T-cell (primary cell): ENCODE measurements at regions not wholly inside any gene's neighbourhood (a gene's known extent, or its start where the extent isn't known, plus 50 kb on each side); places are given as distances from the start of the nearest gene placed in this dataset.

Source experiments
- ATAC-seq, 4 experiments: fragments of 200-7000 bp in 3 of 4; fragments of 150-1000 bp in 1 of 4; cut with Tn5 transposase; replicated peaks in 1 of 4; 1 replicate in 3 of 4; 2 replicates in 1 of 4; pipeline ENCODE4 v1.10.0; 2021; ENCODE audit warnings: moderate library complexity in 3 of 4, mild to moderate bottlenecking in 2 of 4, moderate number of reproducible peaks in 1 of 4
- CTCF ChIA-PET, 2 donors: fragments of 300-600 bp; sonication (Branson Sonifier 250); formaldehyde crosslinking; loops; one replicate each; lab custom pipeline; 2022; ENCODE audit warnings: antibody characterized with exemption in 2 of 2; lab: Charles Lee
- POLR2A ChIA-PET, 2 donors: fragments of 300-600 bp; sonication (Branson Sonifier 250); formaldehyde crosslinking; loops; one replicate each; lab custom pipeline; 2022; ENCODE audit warnings: antibody characterized with exemption in 2 of 2; lab: Charles Lee
- DNase-seq, 35 experiments: peaks; one replicate each; pipeline versions ENCODE4 v3.0.0 to v3.0.0-alpha.2; 2013 to 2023
- H3K27ac ChIP-seq: one replicate; pipeline ENCODE4 v1.5.1; 2013; ENCODE audit warnings: low read length
- H3K27me3 ChIP-seq, 2 experiments: replicated peaks in 1 of 2; 1 replicate in 1 of 2; 2 replicates in 1 of 2; pipeline versions ENCODE4 v1.6.1 to v1.7.0; 2013; ENCODE audit warnings: low read length in 1 of 2, mixed read lengths in 1 of 2; ENCODE audit not compliant: control insufficient read depth in 2 of 2, insufficient read depth in 2 of 2; ENCODE audit errors: extremely low read depth in 1 of 2
- H3K36me3 ChIP-seq, 2 donors: 1 replicate in 1 of 2; 2 replicates in 1 of 2; pipeline versions ENCODE4 v1.6.1 to v1.7.0; 2013; ENCODE audit warnings: low read length in 1 of 2; ENCODE audit not compliant: control insufficient read depth in 2 of 2, insufficient read depth in 1 of 2; ENCODE audit errors: extremely low read depth in 1 of 2
- H3K4me1 ChIP-seq, 2 experiments: 1 replicate in 1 of 2; 2 replicates in 1 of 2; pipeline versions ENCODE4 v1.6.1 to v1.7.0; 2013; ENCODE audit warnings: low read length in 2 of 2, mixed read lengths in 1 of 2; ENCODE audit not compliant: insufficient read depth in 2 of 2, control insufficient read depth in 1 of 2; ENCODE audit errors: extremely low read depth in 1 of 2
- H3K4me3 ChIP-seq, 2 donors: 1 replicate in 1 of 2; 2 replicates in 1 of 2; pipeline versions ENCODE4 v1.5.1 to v1.7.0; 2013; ENCODE audit warnings: mild to moderate bottlenecking in 2 of 2, low read length in 1 of 2, moderate library complexity in 1 of 2; ENCODE audit not compliant: control insufficient read depth in 1 of 2; ENCODE audit errors: extremely low read depth in 1 of 2
- H3K9me3 ChIP-seq: 2 replicates; pipeline ENCODE4 v1.7.0; 2013
- H3K27ac Mint-ChIP-seq, 2 donors: one replicate each; pipeline ENCODE4 v1.8.0; 2020 to 2021; ENCODE audit warnings: mild to moderate bottlenecking in 2 of 2, mixed read lengths in 2 of 2
- H3K27me3 Mint-ChIP-seq, 2 donors: one replicate each; pipeline ENCODE4 v1.8.0; 2021 to 2022; ENCODE audit warnings: mixed read lengths in 2 of 2
- H3K36me3 Mint-ChIP-seq: one replicate; pipeline ENCODE4 v1.8.0; 2021; ENCODE audit warnings: mixed read lengths
- H3K4me1 Mint-ChIP-seq, 3 donors: one replicate each; pipeline ENCODE4 v1.8.0; 2020 to 2022; ENCODE audit warnings: mixed read lengths in 3 of 3, mild to moderate bottlenecking in 1 of 3
- H3K4me3 Mint-ChIP-seq, 3 donors: one replicate each; pipeline ENCODE4 v1.8.0; 2020 to 2022; ENCODE audit warnings: mild to moderate bottlenecking in 3 of 3, mixed read lengths in 3 of 3, moderate library complexity in 3 of 3
- H3K9me3 Mint-ChIP-seq, 3 donors: one replicate each; pipeline ENCODE4 v1.8.0; 2020 to 2022; ENCODE audit warnings: mixed read lengths in 3 of 3
- WGBS: methylation state at CpG from one replicate; pipeline ENCODE4 v1.1.5; 2013; ENCODE audit warnings: missing lambda C conversion rate; ENCODE audit not compliant: insufficient coverage; 5-methylcytosine and 5-hydroxymethylcytosine counted together

- DNase-seq, result no peak
- no peaks in the 10 kb centered on the region for H3K36me3 ChIP-seq
- no peak overlapping the region for H3K4me3 ChIP-seq
- Mint-ChIP-seq H3K27ac (no peak overlapping the region), H3K27me3 (peaks cover 0 to 16% of the 10 kb centered on the region in 2 donors), H3K4me3 (no peak overlapping the region), H3K4me1 (no peaks in the 10 kb centered on the region), H3K9me3 (no peaks in the 10 kb centered on the region), H3K36me3 (no peaks in the 10 kb centered on the region)
- no peaks in the 10 kb centered on the region for H3K9me3 ChIP-seq
- peak overlapping the region; percentile 61 for H3K27ac ChIP-seq
- H3K4me1 ChIP-seq, result peaks cover 5 to 20% of the 10 kb centered on the region in 2 experiments
- no peak for ATAC-seq
- 63% methylated on average over 1 of the region's 3 CpGs for WGBS
- H3K27me3 ChIP-seq, result no peaks in the 10 kb centered on the region
- ChIA-PET POLR2A (no interaction called here), CTCF (no interaction called here)
These were observed 155.0 kb downstream of the OMA1 start for GRCh38 chr1:58391514-58391913.

- Histone ChIP-seq H3K4me1 (peaks cover 5 to 20% of the 10 kb centered on the region in 2 experiments), H3K27me3 (no peaks in the 10 kb centered on the region), H3K27ac (no peak overlapping the region), H3K9me3 (no peaks in the 10 kb centered on the region), H3K36me3 (no peaks in the 10 kb centered on the region), H3K4me3 (no peak overlapping the region)
- Mint-ChIP-seq H3K27ac (no peak overlapping the region), H3K4me3 (no peak overlapping the region), H3K4me1 (no peaks in the 10 kb centered on the region), H3K9me3 (no peaks in the 10 kb centered on the region), H3K36me3 (no peaks in the 10 kb centered on the region), H3K27me3 (peaks cover 0 to 16% of the 10 kb centered on the region in 2 donors)
- ChIA-PET CTCF (no interaction called here), POLR2A (no interaction called here)
- DNase-seq (no peak), ATAC-seq (no peak)
- WGBS, result 90% methylated on average over 3 of the region's 5 CpGs
These were observed 155.5 kb downstream of the OMA1 start for GRCh38 chr1:58391056-58391455.

- CTCF ChIA-PET, result no interaction called here
- H3K4me1 Mint-ChIP-seq, result peaks cover 0 to 5% (median 3%) of the 10 kb centered on the region in 3 donors
These were observed 156.4 kb downstream of the OMA1 start for GRCh38 chr1:58390091-58390490.

GRCh38 chr1:58380345-58380744 is 166.2 kb downstream of the OMA1 start:
- H3K4me1 Mint-ChIP-seq, result peaks cover 0 to 2% (median 2%) of the 10 kb centered on the region in 3 donors
- Histone ChIP-seq H3K27me3 (no peaks in the 10 kb centered on the region), H3K27ac (no peak overlapping the region), H3K9me3 (peaks cover 2% of the 10 kb centered on the region), H3K4me3 (no peak overlapping the region), H3K4me1 (no peaks in the 10 kb centered on the region), H3K36me3 (no peaks in the 10 kb centered on the region)
- ChIA-PET POLR2A (no interaction called here), CTCF (no interaction called here)
- ATAC-seq, result no peak
- peaks cover 3 to 9% (median 5%) of the 10 kb centered on the region in 3 donors for H3K9me3 Mint-ChIP-seq
- H3K4me3 Mint-ChIP-seq, result no peak overlapping the region
- H3K27ac Mint-ChIP-seq, result no peak overlapping the region
- WGBS, result 100% methylated on average over 1 of the region's 2 CpGs
- peaks cover 0 to 7% of the 10 kb centered on the region in 2 donors for H3K27me3 Mint-ChIP-seq
- peaks cover 11% of the 10 kb centered on the region for H3K36me3 Mint-ChIP-seq
- DNase-seq, result no peak

More at GRCh38 chr1:58390091-58390490, 156.4 kb downstream of the OMA1 start:
- H3K9me3 Mint-ChIP-seq, result no peaks in the 10 kb centered on the region
- H3K36me3 ChIP-seq, result no peaks in the 10 kb centered on the region
- H3K36me3 Mint-ChIP-seq, result no peaks in the 10 kb centered on the region
- no peak overlapping the region for H3K4me3 Mint-ChIP-seq
- H3K4me3 ChIP-seq, result no peak overlapping the region
- no peak overlapping the region for H3K27ac Mint-ChIP-seq
- H3K9me3 ChIP-seq, result no peaks in the 10 kb centered on the region
- POLR2A ChIA-PET, result no interaction called here
- H3K27me3 ChIP-seq, result no peaks in the 10 kb centered on the region
- DNase-seq (no peak), ATAC-seq (no peak)
- peaks cover 5 to 20% of the 10 kb centered on the region in 2 experiments for H3K4me1 ChIP-seq
- H3K27me3 Mint-ChIP-seq, result peaks cover 0 to 18% of the 10 kb centered on the region in 2 donors
- H3K27ac ChIP-seq, result no peak overlapping the region
- WGBS, result 100% methylated on average over 1 of the region's 1 CpG

GRCh38 chr1:58367217-58367616 is 179.3 kb downstream of the OMA1 start:
- no peaks in the 10 kb centered on the region for H3K4me1 ChIP-seq
- no peaks in the 10 kb centered on the region for H3K4me1 Mint-ChIP-seq
- peaks cover 0 to 13% of the 10 kb centered on the region in 2 donors for H3K36me3 ChIP-seq
- H3K27ac Mint-ChIP-seq, result no peak overlapping the region
- H3K27me3 Mint-ChIP-seq, result peaks cover 0 to 12% of the 10 kb centered on the region in 2 donors
- no peak for ATAC-seq
- H3K4me3 ChIP-seq, result no peak overlapping the region
- H3K9me3 Mint-ChIP-seq, result peaks cover 4 to 8% (median 7%) of the 10 kb centered on the region in 3 donors
- H3K27ac ChIP-seq, result no peak overlapping the region
- H3K4me3 Mint-ChIP-seq, result no peak overlapping the region
- CTCF ChIA-PET, result no interaction called here
- peaks cover 6% of the 10 kb centered on the region for H3K36me3 Mint-ChIP-seq
- POLR2A ChIA-PET, result no interaction called here
- H3K9me3 ChIP-seq, result no peaks in the 10 kb centered on the region
- no peaks in the 10 kb centered on the region for H3K27me3 ChIP-seq
- no peak for DNase-seq

- Histone ChIP-seq H3K27me3 (no peaks in the 10 kb centered on the region), H3K4me3 (no peak overlapping the region), H3K4me1 (no peaks in the 10 kb centered on the region), H3K27ac (no peak overlapping the region), H3K9me3 (no peaks in the 10 kb centered on the region), H3K36me3 (peaks cover 0 to 3% of the 10 kb centered on the region in 2 donors)
- Mint-ChIP-seq H3K36me3 (no peaks in the 10 kb centered on the region), H3K4me1 (no peaks in the 10 kb centered on the region), H3K27me3 (peaks cover 0 to 12% of the 10 kb centered on the region in 2 donors), H3K9me3 (no peaks in the 10 kb centered on the region), H3K4me3 (no peak overlapping the region), H3K27ac (no peak overlapping the region)
- DNase-seq (no peak), ATAC-seq (no peak)
- WGBS, result 100% methylated on average over 1 of the region's 2 CpGs
- CTCF ChIA-PET, result no interaction called here
- POLR2A ChIA-PET, result no interaction called here
These were observed 181.2 kb downstream of the OMA1 start for GRCh38 chr1:58365328-58365727.

- no peaks in the 10 kb centered on the region for H3K36me3 Mint-ChIP-seq
- H3K27me3 ChIP-seq, result no peaks in the 10 kb centered on the region
- no peak overlapping the region for H3K4me3 Mint-ChIP-seq
- ATAC-seq, result no peak
- 100% methylated on average over 1 of the region's 3 CpGs for WGBS
- no peak overlapping the region for H3K27ac Mint-ChIP-seq
- no peak overlapping the region for H3K4me3 ChIP-seq
- ChIA-PET CTCF (no interaction called here), POLR2A (no interaction called here)
- H3K36me3 ChIP-seq, result peaks cover 0 to 3% of the 10 kb centered on the region in 2 donors
- no peaks in the 10 kb centered on the region for H3K4me1 ChIP-seq
- peaks cover 0 to 12% of the 10 kb centered on the region in 2 donors for H3K27me3 Mint-ChIP-seq
- H3K4me1 Mint-ChIP-seq, result no peaks in the 10 kb centered on the region
- peak in 1 of 35 experiments; percentile 2 for DNase-seq
- no peak overlapping the region for H3K27ac ChIP-seq
- no peaks in the 10 kb centered on the region for H3K9me3 ChIP-seq
- no peaks in the 10 kb centered on the region for H3K9me3 Mint-ChIP-seq
These were observed 182.9 kb downstream of the OMA1 start for GRCh38 chr1:58363585-58363984.
